D721Med (cell line): ENCODE measurements at regions not wholly inside any gene's neighbourhood (a gene's known extent, or its start where the extent isn't known, plus 50 kb on each side); places are given as distances from the start of the nearest gene placed in this dataset.
"Not testable (repeated sequence)": the region's sequence is repeated elsewhere in the genome, so short reads cannot be mapped to it uniquely, and the experiment has no call there.

Experiments used
- DNase-seq: peaks from one replicate; pipeline ENCODE4 v3.0.0; 2011; ENCODE audit warnings: low spot score; ENCODE audit not compliant: insufficient read length
- FAIRE-seq: peaks from 2 replicates; lab custom pipeline; 2011; peaks lifted over from hg19 to GRCh38; lab: Jason Lieb, UNC
- TF ChIP-seq, protein P1 (sequence below): IDR thresholded peaks from 2 replicates; pipeline ENCODE4 v1.5.1; 2012; ENCODE audit warnings: mild to moderate bottlenecking, control low read depth; ENCODE audit not compliant: insufficient read depth; ENCODE audit errors: missing control alignments

DNA sequence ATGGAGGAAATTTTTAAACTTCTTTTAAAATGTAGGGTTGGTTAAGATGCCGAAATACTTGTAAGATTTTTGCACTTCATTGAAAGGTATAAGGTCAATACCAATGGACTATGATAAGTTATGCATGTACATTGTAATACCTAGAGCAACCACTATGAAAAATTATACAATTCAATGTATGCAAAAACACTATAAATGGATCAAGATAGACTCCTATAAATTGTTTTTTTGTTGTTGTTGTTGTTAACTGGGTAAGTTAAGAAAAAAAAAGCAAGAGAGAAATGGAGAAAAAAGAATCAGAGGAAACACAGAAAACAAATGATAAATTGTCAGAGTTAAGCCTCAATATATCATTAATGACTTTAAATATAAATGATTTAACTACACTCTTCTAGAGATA, 421.2 kb downstream of the TMEM182 start:
- FAIRE-seq, result no peak
- TF ChIP-seq, protein P1, sequence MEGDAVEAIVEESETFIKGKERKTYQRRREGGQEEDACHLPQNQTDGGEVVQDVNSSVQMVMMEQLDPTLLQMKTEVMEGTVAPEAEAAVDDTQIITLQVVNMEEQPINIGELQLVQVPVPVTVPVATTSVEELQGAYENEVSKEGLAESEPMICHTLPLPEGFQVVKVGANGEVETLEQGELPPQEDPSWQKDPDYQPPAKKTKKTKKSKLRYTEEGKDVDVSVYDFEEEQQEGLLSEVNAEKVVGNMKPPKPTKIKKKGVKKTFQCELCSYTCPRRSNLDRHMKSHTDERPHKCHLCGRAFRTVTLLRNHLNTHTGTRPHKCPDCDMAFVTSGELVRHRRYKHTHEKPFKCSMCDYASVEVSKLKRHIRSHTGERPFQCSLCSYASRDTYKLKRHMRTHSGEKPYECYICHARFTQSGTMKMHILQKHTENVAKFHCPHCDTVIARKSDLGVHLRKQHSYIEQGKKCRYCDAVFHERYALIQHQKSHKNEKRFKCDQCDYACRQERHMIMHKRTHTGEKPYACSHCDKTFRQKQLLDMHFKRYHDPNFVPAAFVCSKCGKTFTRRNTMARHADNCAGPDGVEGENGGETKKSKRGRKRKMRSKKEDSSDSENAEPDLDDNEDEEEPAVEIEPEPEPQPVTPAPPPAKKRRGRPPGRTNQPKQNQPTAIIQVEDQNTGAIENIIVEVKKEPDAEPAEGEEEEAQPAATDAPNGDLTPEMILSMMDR, result no peak
- no peak for DNase-seq

DNA sequence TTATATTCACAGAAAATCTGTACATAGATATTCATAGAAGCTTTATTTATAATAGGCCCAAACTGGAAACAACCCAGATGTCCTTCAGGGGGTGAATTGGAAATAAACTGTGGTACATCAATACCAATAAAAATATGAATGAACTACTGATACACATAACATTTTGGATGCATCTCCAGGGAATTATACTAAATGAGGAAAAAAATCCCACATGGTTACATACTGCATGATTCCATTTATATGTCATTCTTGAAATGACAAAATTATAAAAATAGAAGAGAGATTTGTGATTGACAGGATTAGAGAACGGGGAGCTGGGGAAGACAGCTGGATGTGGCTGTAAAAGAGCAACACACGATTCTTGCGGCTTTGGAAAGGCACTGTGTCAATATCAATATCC, 435.0 kb downstream of the TMEM182 start:
- TF ChIP-seq, protein P1, result no peak
- FAIRE-seq (no peak), DNase-seq (no peak)

DNA sequence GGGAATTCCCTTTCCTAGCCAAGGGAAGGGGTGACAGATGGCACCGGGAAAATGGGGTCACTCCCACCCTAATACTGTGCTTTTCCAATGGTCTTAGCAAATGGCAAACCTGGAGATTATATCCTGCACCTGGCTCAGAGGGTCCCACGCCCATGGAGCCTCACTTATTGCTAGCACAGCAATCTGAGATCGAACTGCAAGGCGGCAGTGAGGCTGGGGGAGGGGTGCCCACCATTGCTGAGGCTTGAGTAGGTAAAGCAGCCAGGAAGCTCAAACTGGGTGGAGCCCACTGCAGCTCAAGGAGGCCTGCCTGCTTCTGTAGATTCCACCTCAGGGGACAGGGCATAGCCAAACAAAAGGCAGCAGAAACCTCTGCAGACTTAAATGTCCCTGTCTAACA, 438.9 kb downstream of the TMEM182 start:
- not testable (repeated sequence) for FAIRE-seq, DNase-seq

DNA sequence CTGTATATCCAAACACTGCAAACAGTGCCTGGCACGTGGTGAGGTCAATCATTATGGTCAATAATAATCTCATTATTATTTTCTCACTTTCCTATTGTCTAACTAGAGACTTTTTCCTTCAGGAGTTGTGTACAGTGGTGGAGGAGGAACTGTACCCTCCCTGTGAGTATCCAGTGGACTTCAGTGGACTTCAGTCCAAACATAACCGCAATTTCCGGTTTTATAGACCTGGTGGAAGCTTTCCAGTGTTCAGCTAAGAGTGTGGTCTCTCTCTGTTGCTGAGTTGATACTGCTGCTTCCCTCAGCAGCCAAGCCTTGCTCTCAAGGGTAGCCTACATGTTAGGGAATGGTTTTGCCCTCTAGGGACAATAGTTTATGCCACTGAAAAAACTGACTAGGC, 447.1 kb downstream of the TMEM182 start:
- no peak for FAIRE-seq
- TF ChIP-seq, protein P1, result no peak
- DNase-seq, result no peak

DNA sequence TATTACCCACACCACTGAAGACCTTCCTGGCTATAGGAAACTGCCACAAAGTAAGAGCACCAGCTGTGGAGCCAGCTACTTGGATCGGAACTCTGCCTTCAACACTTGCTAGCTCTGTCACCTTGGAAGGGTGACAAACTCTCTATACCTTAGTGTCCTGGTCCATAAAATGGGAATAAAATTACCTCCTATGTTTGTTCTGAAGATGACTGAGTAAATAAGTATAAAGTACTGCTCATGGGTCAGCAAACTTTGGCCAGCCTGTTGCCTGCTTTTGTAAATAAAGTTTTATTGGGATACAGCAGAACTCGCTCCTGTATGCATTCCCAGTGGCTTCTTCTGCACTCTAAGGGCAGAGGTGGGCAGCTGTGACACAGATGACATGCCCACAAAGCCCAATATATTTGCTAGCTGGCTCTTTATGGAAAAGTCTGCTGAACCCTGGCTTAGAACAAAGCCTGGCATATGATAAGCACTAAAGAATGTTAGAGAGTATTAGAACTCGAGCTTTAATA, 451.3 kb downstream of the TMEM182 start:
- TF ChIP-seq, protein P1, result no peak
- FAIRE-seq, result no peak
- no peak for DNase-seq

DNA sequence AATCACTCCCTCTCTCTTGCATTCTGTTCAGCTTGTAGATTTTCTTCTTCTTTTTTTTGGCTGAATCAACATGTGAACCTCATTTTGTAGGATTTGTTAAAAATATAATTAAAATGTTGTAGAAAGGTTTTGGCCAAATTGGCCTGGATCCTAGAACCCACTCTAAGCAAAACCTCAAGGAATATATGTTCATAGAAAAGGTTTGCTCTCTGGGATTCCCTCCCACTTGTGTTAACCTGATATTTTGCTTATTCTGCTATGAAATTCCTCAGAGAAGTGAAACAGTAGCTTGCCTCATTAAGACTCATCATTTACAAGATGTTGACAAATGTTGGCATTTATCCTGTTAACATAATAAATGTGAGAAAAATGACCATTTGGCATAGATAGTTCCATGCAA, 456.7 kb downstream of the TMEM182 start:
- TF ChIP-seq, protein P1, result no peak
- DNase-seq (no peak), FAIRE-seq (no peak)

DNA sequence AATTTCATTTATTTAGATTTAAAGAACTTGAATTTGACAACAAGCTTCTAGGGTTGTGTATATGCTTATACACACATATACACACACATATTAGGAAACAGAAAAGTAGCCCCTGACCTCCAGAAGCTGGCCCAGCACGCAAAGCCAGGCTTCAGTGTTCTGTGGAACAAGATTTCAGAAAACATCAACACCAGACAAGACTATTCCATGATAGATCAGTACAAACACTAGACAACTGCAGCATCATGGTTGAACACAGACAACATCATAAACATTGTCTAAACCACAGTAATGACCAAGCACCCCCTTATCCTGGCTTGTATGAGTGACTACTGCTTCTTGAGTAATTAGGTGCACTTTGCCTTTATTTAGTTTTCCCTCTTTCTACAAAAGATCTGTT, 457.6 kb downstream of the TMEM182 start:
- DNase-seq (no peak), FAIRE-seq (no peak)
- TF ChIP-seq, protein P1, result no peak

DNA sequence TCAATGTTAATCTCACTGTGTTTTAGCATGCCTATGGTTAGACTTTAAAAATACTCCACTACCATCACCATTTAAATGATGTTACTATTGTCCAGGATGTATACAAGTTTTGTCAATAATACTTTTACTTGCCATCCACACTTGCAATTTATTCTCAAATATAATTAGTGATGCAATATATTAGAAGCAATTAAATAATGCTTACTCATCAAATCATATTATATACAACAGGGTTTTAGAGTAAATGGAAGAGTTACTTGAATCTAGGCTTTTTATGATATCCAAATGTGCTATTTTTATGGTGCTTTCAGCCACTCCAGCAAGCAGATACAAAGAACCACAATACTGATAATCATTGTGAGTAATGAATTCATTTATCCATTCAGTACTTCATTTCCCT, 461.1 kb downstream of the TMEM182 start:
- TF ChIP-seq, protein P1, result no peak
- FAIRE-seq, result no peak
- DNase-seq, result no peak
